ENCODE measurements at regions not wholly inside any gene's neighbourhood (a gene's known extent, or its start where the extent isn't known, plus 50 kb on each side); places are given as distances from the start of the nearest gene placed in this dataset.

GRCh38 chr1:13970631-13971247 is 270.8 kb downstream of the PRDM2 start:
- DNase-seq (ENCODE audit: low read depth), result no peak

GRCh38 chr1:13976485-13976884 is 276.5 kb downstream of the PRDM2 start:
- DNase-seq (ENCODE audit: low read depth), result no peak

- DNase-seq (ENCODE audit: low read depth), result no peak
Observed at GRCh38 chr1:13981142-13981541, 281.2 kb downstream of the PRDM2 start.

GRCh38 chr1:13983393-13983792 is 283.4 kb downstream of the PRDM2 start:
- DNase-seq (ENCODE audit: low read depth), result no peak

GRCh38 chr1:13990939-13991338 is 291.0 kb downstream of the PRDM2 start:
- DNase-seq (ENCODE audit: low read depth), result no peak

- DNase-seq (ENCODE audit: low read depth), result no peak
Observed at GRCh38 chr1:13992489-13993285, 292.7 kb downstream of the PRDM2 start.

GRCh38 chr1:13994386-13994785 is 294.4 kb downstream of the PRDM2 start:
- DNase-seq (ENCODE audit: low read depth), result no peak

- no peak for DNase-seq (ENCODE audit: low read depth)
Observed at GRCh38 chr1:13996334-13996733, 296.3 kb downstream of the PRDM2 start.

- DNase-seq (ENCODE audit: low read depth), result no peak
Observed at GRCh38 chr1:14003552-14003951, 303.6 kb downstream of the PRDM2 start.

GRCh38 chr1:14009582-14009981 is 309.6 kb downstream of the PRDM2 start:
- DNase-seq (ENCODE audit: low read depth), result no peak

GRCh38 chr1:14010476-14010875 is 310.5 kb downstream of the PRDM2 start:
- no peak for DNase-seq (ENCODE audit: low read depth)

GRCh38 chr1:14011132-14011531 is 311.1 kb downstream of the PRDM2 start:
- DNase-seq (ENCODE audit: low read depth), result no peak

GRCh38 chr1:14011888-14012287 is 311.9 kb downstream of the PRDM2 start:
- no peak for DNase-seq (ENCODE audit: low read depth)

GRCh38 chr1:14014929-14015328 is 314.9 kb downstream of the PRDM2 start:
- DNase-seq (ENCODE audit: low read depth), result no peak

- no peak for DNase-seq (ENCODE audit: low read depth)
Observed at GRCh38 chr1:14015917-14016316, 315.9 kb downstream of the PRDM2 start.

- DNase-seq (ENCODE audit: low read depth), result no peak
Observed at GRCh38 chr1:14017531-14017961, 317.6 kb downstream of the PRDM2 start.

- DNase-seq (ENCODE audit: low read depth), result no peak
Observed at GRCh38 chr1:14019461-14019860, 319.5 kb downstream of the PRDM2 start.

GRCh38 chr1:14020006-14020405 is 320.0 kb downstream of the PRDM2 start:
- DNase-seq (ENCODE audit: low read depth), result no peak

GRCh38 chr1:14027099-14027498 is 327.1 kb downstream of the PRDM2 start:
- DNase-seq (ENCODE audit: low read depth), result no peak

GRCh38 chr1:14031461-14031860 is 331.5 kb downstream of the PRDM2 start:
- no peak for DNase-seq (ENCODE audit: low read depth)

GRCh38 chr1:14034506-14034905 is 334.5 kb downstream of the PRDM2 start:
- DNase-seq (ENCODE audit: low read depth), result no peak

- no peak for DNase-seq (ENCODE audit: low read depth)
Observed at GRCh38 chr1:14037101-14037847, 337.3 kb downstream of the PRDM2 start.

Measured in GM04504 (cell line).